ENCODE measurements at regions not wholly inside any gene's neighbourhood (a gene's known extent, or its start where the extent isn't known, plus 50 kb on each side); places are given as distances from the start of the nearest gene placed in this dataset.

GRCh38 chr13:72400856-72401255, 326.6 kb downstream of the MZT1 start:
- TF ChIP-seq, protein P1, sequence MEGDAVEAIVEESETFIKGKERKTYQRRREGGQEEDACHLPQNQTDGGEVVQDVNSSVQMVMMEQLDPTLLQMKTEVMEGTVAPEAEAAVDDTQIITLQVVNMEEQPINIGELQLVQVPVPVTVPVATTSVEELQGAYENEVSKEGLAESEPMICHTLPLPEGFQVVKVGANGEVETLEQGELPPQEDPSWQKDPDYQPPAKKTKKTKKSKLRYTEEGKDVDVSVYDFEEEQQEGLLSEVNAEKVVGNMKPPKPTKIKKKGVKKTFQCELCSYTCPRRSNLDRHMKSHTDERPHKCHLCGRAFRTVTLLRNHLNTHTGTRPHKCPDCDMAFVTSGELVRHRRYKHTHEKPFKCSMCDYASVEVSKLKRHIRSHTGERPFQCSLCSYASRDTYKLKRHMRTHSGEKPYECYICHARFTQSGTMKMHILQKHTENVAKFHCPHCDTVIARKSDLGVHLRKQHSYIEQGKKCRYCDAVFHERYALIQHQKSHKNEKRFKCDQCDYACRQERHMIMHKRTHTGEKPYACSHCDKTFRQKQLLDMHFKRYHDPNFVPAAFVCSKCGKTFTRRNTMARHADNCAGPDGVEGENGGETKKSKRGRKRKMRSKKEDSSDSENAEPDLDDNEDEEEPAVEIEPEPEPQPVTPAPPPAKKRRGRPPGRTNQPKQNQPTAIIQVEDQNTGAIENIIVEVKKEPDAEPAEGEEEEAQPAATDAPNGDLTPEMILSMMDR (IDR thresholded peaks at IDR 0.05; ENCODE audit: low read length), result no peak
- TF ChIP-seq EZH2 (optimal IDR thresholded peaks at IDR 0.05; ENCODE audit: low read depth, low read length), result no peak
